RPMI8226 (cell line): ENCODE measurements at regions not wholly inside any gene's neighbourhood (a gene's known extent, or its start where the extent isn't known, plus 50 kb on each side); places are given as distances from the start of the nearest gene placed in this dataset.

ENCODE experiments used
- DNase-seq: peaks from one replicate; pipeline ENCODE4 v3.0.0-alpha.2; 2015

- no peak for DNase-seq
Measured at GRCh38 chrX:45765767-45766166, 565.1 kb upstream of the DIPK2B start.

GRCh38 chrX:45765281-45765680 lies 564.6 kb upstream of the DIPK2B start:
- DNase-seq = no peak

GRCh38 chrX:45762699-45763647 lies 562.3 kb upstream of the DIPK2B start:
- DNase-seq = no peak

- DNase-seq = no peak
Measured at GRCh38 chrX:45761920-45762319, 561.2 kb upstream of the DIPK2B start.

- no peak for DNase-seq
Measured at GRCh38 chrX:45760187-45760742, 559.6 kb upstream of the DIPK2B start.

- no peak for DNase-seq
Measured at GRCh38 chrX:45758738-45759397, 558.2 kb upstream of the DIPK2B start.

- DNase-seq = no peak
Measured at GRCh38 chrX:45758319-45758718, 557.6 kb upstream of the DIPK2B start.

GRCh38 chrX:45757272-45757671 lies 556.6 kb upstream of the DIPK2B start:
- no peak for DNase-seq

GRCh38 chrX:45756557-45756956 lies 555.9 kb upstream of the DIPK2B start:
- no peak for DNase-seq

GRCh38 chrX:45755703-45756102 lies 555.0 kb upstream of the DIPK2B start:
- DNase-seq = no peak

- no peak for DNase-seq
Measured at GRCh38 chrX:45751156-45751555, 550.5 kb upstream of the DIPK2B start.

- no peak for DNase-seq
Measured at GRCh38 chrX:45750639-45751038, 550.0 kb upstream of the DIPK2B start.

- DNase-seq = no peak
Measured at GRCh38 chrX:45749375-45749774, 548.7 kb upstream of the DIPK2B start.

- DNase-seq = no peak
Measured at GRCh38 chrX:45748369-45748774, 547.7 kb upstream of the DIPK2B start.

GRCh38 chrX:45747905-45748304 lies 547.2 kb upstream of the DIPK2B start:
- no peak for DNase-seq

- DNase-seq = no peak
Measured at GRCh38 chrX:45745479-45745878, 544.8 kb upstream of the DIPK2B start.

- DNase-seq = no peak
Measured at GRCh38 chrX:45743906-45744625, 543.4 kb upstream of the DIPK2B start.

GRCh38 chrX:45743081-45743533 lies 542.4 kb upstream of the DIPK2B start:
- peak; percentile 8 for DNase-seq

GRCh38 chrX:45740291-45740690 lies 539.6 kb upstream of the DIPK2B start:
- DNase-seq = no peak

- DNase-seq = no peak
Measured at GRCh38 chrX:45735571-45735970, 534.9 kb upstream of the DIPK2B start.

GRCh38 chrX:45731448-45731847 lies 530.8 kb upstream of the DIPK2B start:
- DNase-seq = no peak

GRCh38 chrX:45727761-45728160 lies 527.1 kb upstream of the DIPK2B start:
- no peak for DNase-seq

- DNase-seq = no peak
Measured at GRCh38 chrX:45722471-45722870, 521.8 kb upstream of the DIPK2B start.
